ENCODE measurements at regions not wholly inside any gene's neighbourhood (a gene's known extent, or its start where the extent isn't known, plus 50 kb on each side); places are given as distances from the start of the nearest gene placed in this dataset.

DNA sequence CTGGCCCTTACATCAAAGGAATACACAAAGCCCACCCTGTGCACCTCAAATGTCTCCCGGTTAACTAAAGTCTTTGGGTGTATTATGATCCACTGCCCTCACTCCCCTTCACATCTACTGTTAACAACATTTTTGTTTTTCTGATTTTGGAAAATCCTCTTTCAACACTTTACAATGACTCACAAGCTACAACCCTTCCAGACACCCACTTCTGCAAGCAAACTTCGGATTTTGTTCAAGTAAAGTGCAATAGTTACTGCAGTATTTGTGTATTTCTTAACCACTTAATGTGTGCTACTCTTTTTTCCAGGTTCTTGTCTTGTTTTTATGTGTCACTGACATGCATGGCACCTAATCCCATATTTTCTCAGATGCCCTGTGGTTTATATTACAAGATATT lies 101.1 kb downstream of the EDNRB start:
- no peak overlapping the region for H4K91ac ChIP-seq (ENCODE audit: insufficient read length, low read depth, low read length)
- WGBS (ENCODE audit: extremely low coverage, insufficient read length, low lambda C conversion rate) = no CpG with 5 or more reads among the region's 2 CpGs
- no peaks in the 10 kb centered on the region for H3K9me3 ChIP-seq (ENCODE audit: control insufficient read depth, low read depth, low read length)
- no peak overlapping the region for H3K27ac ChIP-seq (ENCODE audit: insufficient read length, low read depth, low read length)
- no peak overlapping the region for H2BK12ac ChIP-seq (ENCODE audit: insufficient read length, low read depth, low read length)
- H2BK5ac ChIP-seq (ENCODE audit: insufficient read length, low read length) = no peak overlapping the region
- H3K56ac ChIP-seq (ENCODE audit: insufficient read length, low read depth, low read length) = no peak overlapping the region
- no peak overlapping the region for H2BK20ac ChIP-seq (ENCODE audit: low read depth, low read length, poor library complexity, severe bottlenecking)
- H4K20me1 ChIP-seq (ENCODE audit: control insufficient read depth, insufficient read depth, insufficient read length) = no peaks in the 10 kb centered on the region
- Mint-ChIP-seq H3K9me3 (no peaks in the 10 kb centered on the region), H3K4me3 (no peak overlapping the region), H3K36me3 (ENCODE audit: insufficient read depth in 1 of 3, low read depth in 3 of 3) (peaks cover 0 to 2% (median 0%) of the 10 kb centered on the region in 3 experiments; a peak in 1 of 7 replicates), H3K4me1 (no peaks in the 10 kb centered on the region), H3K27me3 (ENCODE audit: low read depth) (no peaks in the 10 kb centered on the region), H3K27ac (no peak overlapping the region; a peak in 1 of 7 replicates)
- no peak overlapping the region for H3T11ph ChIP-seq (ENCODE audit: low read length)
- H2BK15ac ChIP-seq (ENCODE audit: low read depth, low read length) = no peak overlapping the region
- no peaks in the 10 kb centered on the region for H3K27me3 ChIP-seq (ENCODE audit: insufficient read depth, low read length)
- H4K8ac ChIP-seq (replicated peaks; ENCODE audit: insufficient read length, low read depth, low read length) = no peak overlapping the region
- no peak overlapping the region for H3K9ac ChIP-seq (ENCODE audit: extremely low read depth, insufficient read length, low read length)
- no peak overlapping the region for H4K5ac ChIP-seq (ENCODE audit: insufficient read length, low read depth, low read length)
- no peak overlapping the region for H3K23ac ChIP-seq (ENCODE audit: insufficient read length, low read depth, low read length)
- H3K79me1 ChIP-seq (ENCODE audit: insufficient read depth, low read depth, low read length, poor library complexity, severe bottlenecking) = no peaks in the 10 kb centered on the region
- no peak for DNase-seq
- H3K4ac ChIP-seq (ENCODE audit: low read depth, low read length) = no peak overlapping the region
- no peak overlapping the region for H3K18ac ChIP-seq (ENCODE audit: insufficient read length, low read depth, low read length)
- no peak overlapping the region for H2AK5ac ChIP-seq (ENCODE audit: insufficient read length, low read length)
- no peak overlapping the region for H3K4me2 ChIP-seq (ENCODE audit: insufficient read depth, insufficient read length, low read length)
- H3K23me2 ChIP-seq (ENCODE audit: insufficient read length, low read depth, low read length, poor library complexity, severe bottlenecking) = no peaks in the 10 kb centered on the region
- no peak overlapping the region for H2BK120ac ChIP-seq (ENCODE audit: low read depth, low read length, poor library complexity, severe bottlenecking)
- H3K4me1 ChIP-seq (ENCODE audit: insufficient read depth, low read length) = no peaks in the 10 kb centered on the region
- H2AFZ ChIP-seq (ENCODE audit: low read length) = no peak overlapping the region
- no peaks in the 10 kb centered on the region for H3K79me2 ChIP-seq (ENCODE audit: insufficient read depth, low read length)
- TF ChIP-seq, protein P1, sequence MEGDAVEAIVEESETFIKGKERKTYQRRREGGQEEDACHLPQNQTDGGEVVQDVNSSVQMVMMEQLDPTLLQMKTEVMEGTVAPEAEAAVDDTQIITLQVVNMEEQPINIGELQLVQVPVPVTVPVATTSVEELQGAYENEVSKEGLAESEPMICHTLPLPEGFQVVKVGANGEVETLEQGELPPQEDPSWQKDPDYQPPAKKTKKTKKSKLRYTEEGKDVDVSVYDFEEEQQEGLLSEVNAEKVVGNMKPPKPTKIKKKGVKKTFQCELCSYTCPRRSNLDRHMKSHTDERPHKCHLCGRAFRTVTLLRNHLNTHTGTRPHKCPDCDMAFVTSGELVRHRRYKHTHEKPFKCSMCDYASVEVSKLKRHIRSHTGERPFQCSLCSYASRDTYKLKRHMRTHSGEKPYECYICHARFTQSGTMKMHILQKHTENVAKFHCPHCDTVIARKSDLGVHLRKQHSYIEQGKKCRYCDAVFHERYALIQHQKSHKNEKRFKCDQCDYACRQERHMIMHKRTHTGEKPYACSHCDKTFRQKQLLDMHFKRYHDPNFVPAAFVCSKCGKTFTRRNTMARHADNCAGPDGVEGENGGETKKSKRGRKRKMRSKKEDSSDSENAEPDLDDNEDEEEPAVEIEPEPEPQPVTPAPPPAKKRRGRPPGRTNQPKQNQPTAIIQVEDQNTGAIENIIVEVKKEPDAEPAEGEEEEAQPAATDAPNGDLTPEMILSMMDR (conservative IDR thresholded peaks at IDR 0.05) = no peak
- H3K14ac ChIP-seq (ENCODE audit: insufficient read depth, low read length) = no peak overlapping the region

Data from H9 (cell line).